ENCODE measurements at regions not wholly inside any gene's neighbourhood (a gene's known extent, or its start where the extent isn't known, plus 50 kb on each side); places are given as distances from the start of the nearest gene placed in this dataset.

DNA sequence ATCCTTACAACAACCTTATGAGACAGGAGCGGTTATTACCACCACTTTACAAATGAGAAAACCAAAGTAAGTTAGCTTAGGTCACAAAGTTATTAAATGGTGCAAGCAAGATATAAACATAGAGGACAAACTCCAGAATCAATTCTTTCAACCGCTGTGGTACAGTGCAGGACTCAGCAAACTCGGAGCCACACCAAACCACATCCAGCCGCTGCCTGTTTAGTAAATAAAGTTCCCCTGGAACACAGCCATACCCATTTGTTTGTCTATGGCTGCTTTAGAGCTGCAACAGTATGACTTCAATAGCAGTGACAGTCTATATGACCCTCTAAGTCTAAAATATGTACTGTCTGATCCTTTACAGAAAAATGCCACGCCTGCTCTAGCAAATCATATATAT, 1567.2 kb upstream of the WWC1 start:
- no peak for TF ChIP-seq ZNF70 (CRISPR knock-in tag; IDR thresholded peaks at IDR 0.05)
- no peak for TF ChIP-seq ZFP3 (CRISPR knock-in tag; IDR thresholded peaks at IDR 0.05)
- TF ChIP-seq RARB (CRISPR knock-in tag; IDR thresholded peaks at IDR 0.05): no peak
- TF ChIP-seq TCF4 (CRISPR knock-in tag; IDR thresholded peaks at IDR 0.05; ENCODE audit: borderline replicate concordance): no peak
- no peak for TF ChIP-seq ZFP30 (CRISPR knock-in tag; IDR thresholded peaks at IDR 0.05)
- no peak for TF ChIP-seq SNAI2 (CRISPR knock-in tag; IDR thresholded peaks at IDR 0.05)
- TF ChIP-seq, protein P1, sequence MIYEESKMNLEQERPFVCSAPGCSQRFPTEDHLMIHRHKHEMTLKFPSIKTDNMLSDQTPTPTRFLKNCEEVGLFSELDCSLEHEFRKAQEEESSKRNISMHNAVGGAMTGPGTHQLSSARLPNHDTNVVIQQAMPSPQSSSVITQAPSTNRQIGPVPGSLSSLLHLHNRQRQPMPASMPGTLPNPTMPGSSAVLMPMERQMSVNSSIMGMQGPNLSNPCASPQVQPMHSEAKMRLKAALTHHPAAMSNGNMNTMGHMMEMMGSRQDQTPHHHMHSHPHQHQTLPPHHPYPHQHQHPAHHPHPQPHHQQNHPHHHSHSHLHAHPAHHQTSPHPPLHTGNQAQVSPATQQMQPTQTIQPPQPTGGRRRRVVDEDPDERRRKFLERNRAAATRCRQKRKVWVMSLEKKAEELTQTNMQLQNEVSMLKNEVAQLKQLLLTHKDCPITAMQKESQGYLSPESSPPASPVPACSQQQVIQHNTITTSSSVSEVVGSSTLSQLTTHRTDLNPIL (CRISPR knock-in tag; IDR thresholded peaks at IDR 0.05; ENCODE audit: low read depth): no peak
- TF ChIP-seq, protein P2, sequence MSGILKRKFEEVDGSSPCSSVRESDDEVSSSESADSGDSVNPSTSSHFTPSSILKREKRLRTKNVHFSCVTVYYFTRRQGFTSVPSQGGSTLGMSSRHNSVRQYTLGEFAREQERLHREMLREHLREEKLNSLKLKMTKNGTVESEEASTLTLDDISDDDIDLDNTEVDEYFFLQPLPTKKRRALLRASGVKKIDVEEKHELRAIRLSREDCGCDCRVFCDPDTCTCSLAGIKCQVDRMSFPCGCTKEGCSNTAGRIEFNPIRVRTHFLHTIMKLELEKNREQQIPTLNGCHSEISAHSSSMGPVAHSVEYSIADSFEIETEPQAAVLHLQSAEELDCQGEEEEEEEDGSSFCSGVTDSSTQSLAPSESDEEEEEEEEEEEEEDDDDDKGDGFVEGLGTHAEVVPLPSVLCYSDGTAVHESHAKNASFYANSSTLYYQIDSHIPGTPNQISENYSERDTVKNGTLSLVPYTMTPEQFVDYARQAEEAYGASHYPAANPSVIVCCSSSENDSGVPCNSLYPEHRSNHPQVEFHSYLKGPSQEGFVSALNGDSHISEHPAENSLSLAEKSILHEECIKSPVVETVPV (CRISPR knock-in tag; IDR thresholded peaks at IDR 0.05): no peak
- no peak for TF ChIP-seq ZC3H10 (CRISPR knock-in tag; IDR thresholded peaks at IDR 0.05)

All from SK-N-SH treated with all-trans-retinoic acid at 6 μM for 48 hours (cell line).